A549 (cell line): ENCODE measurements at regions not wholly inside any gene's neighbourhood (a gene's known extent, or its start where the extent isn't known, plus 50 kb on each side); places are given as distances from the start of the nearest gene placed in this dataset.

Source experiments
- ATAC-seq, 2 experiments: fragments of 200-7000 bp in 1 of 2; fragments of >200 bp in 1 of 2; cut with Nextera tagmentation in 1 of 2; cut with Tn5 transposase in 1 of 2; 3 replicates each; pipeline versions ENCODE4 v1.8.0 to v1.9.1; 2018 to 2020; ENCODE audit warnings: mild to moderate bottlenecking in 1 of 2, moderate library complexity in 1 of 2
- CTCF ChIA-PET: fragments of 300-600 bp; sonication (Branson Sonifier 250); formaldehyde crosslinking; extraction: SDS; loops from one replicate; lab custom pipeline; 2021; ENCODE audit warnings: antibody characterized with exemption, inconsistent platforms; lab: Yijun Ruan, JAX
- POLR2A ChIA-PET: fragments of 350-600 bp; formaldehyde crosslinking; extraction: SDS; loops from one replicate; lab custom pipeline; 2021; ENCODE audit warnings: antibody characterized with exemption, inconsistent platforms; lab: Yijun Ruan, JAX
- DNase-seq, 2 experiments: peaks; one replicate each; pipeline versions ENCODE4 v3.0.0 to v3.0.0-alpha.2; 2011 to 2016; ENCODE audit warnings: low read depth in 1 of 2, low spot score in 1 of 2
- FAIRE-seq: peaks from 2 replicates; lab custom pipeline; 2011; peaks lifted over from hg19 to GRCh38; lab: Jason Lieb, UNC
- H3K27ac ChIP-seq, 2 experiments: fragments of >200 bp; sonication (Bioruptor Twin); formaldehyde crosslinking; 3 replicates each; pipeline ENCODE4 v1.5.1; 2016 to 2017
- H3K4me1 ChIP-seq: fragments of >200 bp; sonication (Bioruptor Twin); formaldehyde crosslinking; 3 replicates; pipeline ENCODE4 v1.6.1; 2016
- H3K4me2 ChIP-seq: fragments of >200 bp; sonication (Bioruptor Twin); formaldehyde crosslinking; 3 replicates; pipeline ENCODE4 v1.6.1; 2016
- H3K4me3 ChIP-seq: fragments of >200 bp; sonication (Bioruptor Twin); formaldehyde crosslinking; 3 replicates; pipeline ENCODE4 v1.5.1; 2016
- H3K9me3 ChIP-seq: fragments of >200 bp; sonication (Bioruptor Twin); formaldehyde crosslinking; 3 replicates; pipeline ENCODE4 v1.6.1; 2016
- CBX8 ChIP-seq: fragments of 200-600 bp; sonication (generic); IDR thresholded peaks from 2 replicates; pipeline ENCODE4 v1.6.1; 2016
- CHD4 ChIP-seq: fragments of 200-600 bp; sonication (generic); IDR thresholded peaks from 2 replicates; pipeline ENCODE4 v1.6.1; 2016; ENCODE audit warnings: antibody characterized with exemption, mild to moderate bottlenecking, borderline replicate concordance
- CTCF ChIP-seq: fragments of >200 bp; sonication (Bioruptor Twin); formaldehyde crosslinking; IDR thresholded peaks from 3 replicates; pipeline ENCODE4 v1.5.1; 2016
- EHMT2 ChIP-seq: fragments of 200-600 bp; sonication (generic); IDR thresholded peaks from 2 replicates; pipeline ENCODE4 v1.6.1; 2016; ENCODE audit warnings: antibody characterized with exemption, low read depth, mild to moderate bottlenecking, moderate library complexity
- ELK1 ChIP-seq: fragments of 150-350 bp; IDR thresholded peaks from 2 replicates; pipeline ENCODE4 v1.6.1; 2014; ENCODE audit warnings: low read depth, mild to moderate bottlenecking, low read length
- EP300 ChIP-seq, 2 experiments: fragments of >200 bp; sonication (Bioruptor Twin); formaldehyde crosslinking; IDR thresholded peaks; 2 replicates in 1 of 2; 3 replicates in 1 of 2; pipeline ENCODE4 v1.6.1; 2016 to 2017
- HDAC2 ChIP-seq: fragments of 200-600 bp; sonication (generic); IDR thresholded peaks from 2 replicates; pipeline ENCODE4 v1.6.1; 2016
- HMGXB4 ChIP-seq: fragments of 250-450 bp; sonication (Bioruptor Pico); IDR thresholded peaks from 2 replicates; pipeline ENCODE4 v1.5.0; 2021; ENCODE audit warnings: mild to moderate bottlenecking, moderate library complexity, borderline replicate concordance
- HOXB13 ChIP-seq: fragments of 250-450 bp; sonication (Bioruptor Pico); IDR thresholded peaks from 2 replicates; pipeline ENCODE4 v1.5.0; 2020; ENCODE audit warnings: low read depth, mild to moderate bottlenecking, moderate library complexity
- HOXB5 ChIP-seq: fragments of 250-450 bp; sonication (Bioruptor Pico); IDR thresholded peaks from 2 replicates; pipeline ENCODE4 v1.5.0; 2020; ENCODE audit warnings: mild to moderate bottlenecking, moderate library complexity
- JUN ChIP-seq, 2 experiments: fragments of >200 bp; sonication (Bioruptor Twin); formaldehyde crosslinking; IDR thresholded peaks; 2 replicates in 1 of 2; 3 replicates in 1 of 2; pipeline ENCODE4 v1.6.1; 2016 to 2017
- MAFK ChIP-seq: fragments of 450-650 bp; IDR thresholded peaks from 2 replicates; pipeline ENCODE4 v1.6.1; 2014; ENCODE audit not compliant: partially characterized antibody
- MAZ ChIP-seq: fragments of 150-350 bp; IDR thresholded peaks from 2 replicates; pipeline ENCODE4 v1.6.1; 2014; ENCODE audit warnings: antibody characterized with exemption, low read depth, low read length, borderline replicate concordance
- MYC ChIP-seq: IDR thresholded peaks from 2 replicates; pipeline ENCODE4 v1.6.1; 2012; ENCODE audit warnings: mild to moderate bottlenecking, inconsistent platforms, low read length, improper control_type of control experiment, borderline replicate concordance
- NFE2L2 ChIP-seq: fragments of 150-350 bp; conservative IDR thresholded peaks from 2 replicates; pipeline ENCODE4 v1.6.1; 2014; ENCODE audit warnings: low read length
- NR3C1 ChIP-seq: fragments of >200 bp; sonication (Bioruptor Twin); formaldehyde crosslinking; IDR thresholded peaks from 3 replicates; pipeline ENCODE4 v1.6.1; 2017
- POLR2A ChIP-seq: IDR thresholded peaks from 2 replicates; pipeline ENCODE4 v1.6.1; 2012; ENCODE audit warnings: mild to moderate bottlenecking, low read length
- POLR2AphosphoS2 ChIP-seq: conservative IDR thresholded peaks from 2 replicates; pipeline ENCODE4 v1.6.1; 2012; ENCODE audit warnings: low read length, improper control_type of control experiment, inconsistent platforms
- RFX5 ChIP-seq: fragments of 450-650 bp; IDR thresholded peaks from 2 replicates; pipeline ENCODE4 v1.7.1; 2014; ENCODE audit warnings: antibody characterized with exemption, mild to moderate bottlenecking, moderate library complexity
- TFCP2L1 ChIP-seq: fragments of 250-450 bp; sonication (Bioruptor Pico); IDR thresholded peaks from 2 replicates; pipeline ENCODE4 v1.5.0; 2021; ENCODE audit warnings: mild to moderate bottlenecking
- ZSCAN20 ChIP-seq: fragments of 250-450 bp; sonication (Bioruptor Pico); IDR thresholded peaks from 2 replicates; pipeline ENCODE4 v1.8.0; 2022; ENCODE audit warnings: mild to moderate bottlenecking, moderate library complexity
- WGBS: methylation state at CpG from one replicate; pipeline ENCODE4 v1.1.6; 2017; ENCODE audit errors: missing lambda C conversion rate; 5-methylcytosine and 5-hydroxymethylcytosine counted together
- TF ChIP-seq, protein P1 (sequence below): fragments of 450-650 bp; IDR thresholded peaks from 2 replicates; pipeline ENCODE4 v1.6.1; 2014; ENCODE audit warnings: antibody characterized with exemption
- TF ChIP-seq, protein P2 (sequence below): fragments of 250-450 bp; sonication (Bioruptor Pico); IDR thresholded peaks from 2 replicates; pipeline ENCODE4 v1.5.0; 2020; ENCODE audit warnings: low read depth, mild to moderate bottlenecking, moderate library complexity
- TF ChIP-seq, protein P3 (sequence below): fragments of >200 bp; sonication (Bioruptor Twin); formaldehyde crosslinking; IDR thresholded peaks from 3 replicates; pipeline ENCODE4 v1.6.1; 2016

- WGBS = 20% methylated on average over 3 of the region's 11 CpGs
- H3K4me1 ChIP-seq = no peaks in the 10 kb centered on the region
- ATAC-seq (no peak), FAIRE-seq (no peak), DNase-seq (no peak)
- POLR2A ChIA-PET = no interaction called here
- no peaks in the 10 kb centered on the region for H3K9me3 ChIP-seq
- TF ChIP-seq NFE2L2 (no peak), ZSCAN20 (no peak), MYC (no peak), CTCF (no peak), HMGXB4 (CRISPR knock-in tag) (no peak), TFCP2L1 (CRISPR knock-in tag) (no peak), HDAC2 (no peak), NR3C1 (no peak), HOXB13 (CRISPR knock-in tag) (no peak), POLR2A (no peak)
- TF ChIP-seq, protein P1, sequence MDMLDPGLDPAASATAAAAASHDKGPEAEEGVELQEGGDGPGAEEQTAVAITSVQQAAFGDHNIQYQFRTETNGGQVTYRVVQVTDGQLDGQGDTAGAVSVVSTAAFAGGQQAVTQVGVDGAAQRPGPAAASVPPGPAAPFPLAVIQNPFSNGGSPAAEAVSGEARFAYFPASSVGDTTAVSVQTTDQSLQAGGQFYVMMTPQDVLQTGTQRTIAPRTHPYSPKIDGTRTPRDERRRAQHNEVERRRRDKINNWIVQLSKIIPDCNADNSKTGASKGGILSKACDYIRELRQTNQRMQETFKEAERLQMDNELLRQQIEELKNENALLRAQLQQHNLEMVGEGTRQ = no peak
- TF ChIP-seq, protein P2, sequence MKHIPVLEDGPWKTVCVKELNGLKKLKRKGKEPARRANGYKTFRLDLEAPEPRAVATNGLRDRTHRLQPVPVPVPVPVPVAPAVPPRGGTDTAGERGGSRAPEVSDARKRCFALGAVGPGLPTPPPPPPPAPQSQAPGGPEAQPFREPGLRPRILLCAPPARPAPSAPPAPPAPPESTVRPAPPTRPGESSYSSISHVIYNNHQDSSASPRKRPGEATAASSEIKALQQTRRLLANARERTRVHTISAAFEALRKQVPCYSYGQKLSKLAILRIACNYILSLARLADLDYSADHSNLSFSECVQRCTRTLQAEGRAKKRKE = no peak
- H3K27ac ChIP-seq = no peak overlapping the region
- H3K4me3 ChIP-seq = no peak overlapping the region
- no peak overlapping the region for H3K4me2 ChIP-seq
- CTCF ChIA-PET = no interaction called here
These were observed 217.5 kb downstream of the TMEM200A start for GRCh38 chr6:130583268-130583667.

GRCh38 chr6:130585587-130585986, 219.8 kb downstream of the TMEM200A start:
- no peak for TF ChIP-seq HOXB5 (CRISPR knock-in tag)
- TF ChIP-seq CHD4 = no peak
- no peak for TF ChIP-seq HOXB13 (CRISPR knock-in tag)
- no peak for TF ChIP-seq EHMT2
- TF ChIP-seq POLR2AphosphoS2 = no peak
- TF ChIP-seq JUN (IDR thresholded peaks at IDR 0.05) = no peak
- TF ChIP-seq, all 56 proteins: peak for 0
- DNase-seq = no peak
- no peak overlapping the region for H3K4me2 ChIP-seq
- no peaks in the 10 kb centered on the region for H3K9me3 ChIP-seq
- ATAC-seq = no peak
- H3K27ac ChIP-seq = no peak overlapping the region
- H3K4me3 ChIP-seq = no peak overlapping the region
- ChIA-PET POLR2A (no interaction called here), CTCF (interaction anchor here (1.5 kb wide), 1 partner anchor 9 kb away, joined by 3 read pairs; no protein-coding TSS in a partner anchor)
- 1% methylated on average over 5 of the region's 5 CpGs for WGBS
- H3K4me1 ChIP-seq = no peaks in the 10 kb centered on the region
- no peak for FAIRE-seq

DNA sequence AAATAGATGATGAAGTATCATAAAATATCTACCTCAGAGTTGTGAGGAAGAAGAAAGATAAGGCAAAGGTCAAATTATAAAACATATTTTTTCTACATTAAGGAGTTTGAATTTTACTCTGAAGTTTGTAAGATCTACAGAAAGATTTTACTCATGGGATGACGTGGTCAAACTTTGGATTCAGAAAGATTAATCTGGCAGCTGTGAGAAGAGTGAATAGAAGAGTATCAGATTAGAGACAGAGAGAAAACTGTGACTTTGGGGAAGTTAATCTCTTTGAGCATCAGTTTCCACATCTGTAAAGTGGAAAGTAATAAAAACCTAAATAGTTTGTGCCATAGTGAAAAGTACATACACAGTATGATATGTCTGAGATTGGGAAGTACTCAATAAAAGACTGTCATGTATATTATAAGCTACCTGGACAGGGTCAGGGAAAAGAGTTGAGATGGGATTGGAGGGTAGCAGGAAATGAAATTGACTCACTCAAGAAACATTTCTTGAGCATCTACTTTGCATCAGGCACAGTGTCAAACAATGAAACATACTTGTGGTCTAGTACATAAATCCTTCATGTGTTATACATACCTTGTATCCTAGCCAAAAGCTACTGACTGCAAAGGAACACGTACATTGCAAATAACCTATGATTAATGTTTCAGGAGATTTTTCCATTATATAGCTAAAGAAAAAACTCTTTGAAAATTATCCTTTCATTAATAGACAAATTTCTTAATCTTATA, 222.1 kb downstream of the TMEM200A start:
- ChIA-PET POLR2A (no interaction called here), CTCF (no interaction called here)
- FAIRE-seq (no peak), ATAC-seq (no peak), DNase-seq (no peak)
- no peak overlapping the region for H3K4me2 ChIP-seq
- no peak overlapping the region for H3K4me3 ChIP-seq
- WGBS = 4% methylated on average over 2 of the region's 2 CpGs
- H3K27ac ChIP-seq = no peak overlapping the region
- no peaks in the 10 kb centered on the region for H3K9me3 ChIP-seq
- H3K4me1 ChIP-seq = no peaks in the 10 kb centered on the region
- TF ChIP-seq CBX8 (no peak), MAFK (no peak), MAZ (no peak), POLR2A (no peak), ELK1 (no peak), JUN (IDR thresholded peaks at IDR 0.05) (no peak), TFCP2L1 (CRISPR knock-in tag) (no peak), RFX5 (no peak), EP300 (IDR thresholded peaks at IDR 0.05) (no peak)
- TF ChIP-seq, protein P3, sequence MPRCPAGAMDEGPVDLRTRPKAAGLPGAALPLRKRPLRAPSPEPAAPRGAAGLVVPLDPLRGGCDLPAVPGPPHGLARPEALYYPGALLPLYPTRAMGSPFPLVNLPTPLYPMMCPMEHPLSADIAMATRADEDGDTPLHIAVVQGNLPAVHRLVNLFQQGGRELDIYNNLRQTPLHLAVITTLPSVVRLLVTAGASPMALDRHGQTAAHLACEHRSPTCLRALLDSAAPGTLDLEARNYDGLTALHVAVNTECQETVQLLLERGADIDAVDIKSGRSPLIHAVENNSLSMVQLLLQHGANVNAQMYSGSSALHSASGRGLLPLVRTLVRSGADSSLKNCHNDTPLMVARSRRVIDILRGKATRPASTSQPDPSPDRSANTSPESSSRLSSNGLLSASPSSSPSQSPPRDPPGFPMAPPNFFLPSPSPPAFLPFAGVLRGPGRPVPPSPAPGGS = no peak
- TF ChIP-seq, protein P2 = no peak
